ENCODE measurements at regions not wholly inside any gene's neighbourhood (a gene's known extent, or its start where the extent isn't known, plus 50 kb on each side); places are given as distances from the start of the nearest gene placed in this dataset.

DNA sequence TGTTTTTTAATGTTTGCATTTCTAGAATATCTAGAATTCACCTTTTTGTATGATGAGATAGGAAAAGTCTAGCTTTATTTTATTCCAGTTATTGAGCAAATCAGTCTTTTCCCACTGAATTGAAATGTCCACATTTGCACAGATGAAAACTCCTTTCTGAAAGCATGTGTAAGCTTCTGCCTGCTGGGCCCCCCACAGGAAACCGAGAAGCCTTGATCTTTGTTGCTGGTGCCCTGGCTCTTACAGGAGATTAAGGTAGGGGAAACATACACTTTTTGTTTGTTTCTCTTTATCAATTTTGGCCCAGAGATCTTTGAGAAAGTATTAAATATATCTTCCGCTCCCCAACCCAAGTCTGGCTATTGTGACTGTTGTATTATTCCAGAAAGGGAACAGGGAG lies 87.2 kb upstream of the GNAZ start:
- Mint-ChIP-seq H3K4me1 (ENCODE audit: low read depth) (no peaks in the 10 kb centered on the region), H3K36me3 (ENCODE audit: low read depth) (peaks cover 7% of the 10 kb centered on the region; the same call in 1 of the 2 replicates)

GRCh38 chr22:22983816-22984215 lies 86.5 kb upstream of the GNAZ start:
- Mint-ChIP-seq H3K9me3 (peaks cover 37% of the 10 kb centered on the region), H3K4me3 (no peak overlapping the region), H3K27me3 (ENCODE audit: insufficient read depth) (peaks cover 23% of the 10 kb centered on the region), H3K36me3 (ENCODE audit: low read depth) (peaks cover 7% of the 10 kb centered on the region; the same call in 1 of the 2 replicates), H3K4me1 (ENCODE audit: low read depth) (no peaks in the 10 kb centered on the region), H3K27ac (no peak overlapping the region)
- no peak for DNase-seq
- TF ChIP-seq, protein P1, sequence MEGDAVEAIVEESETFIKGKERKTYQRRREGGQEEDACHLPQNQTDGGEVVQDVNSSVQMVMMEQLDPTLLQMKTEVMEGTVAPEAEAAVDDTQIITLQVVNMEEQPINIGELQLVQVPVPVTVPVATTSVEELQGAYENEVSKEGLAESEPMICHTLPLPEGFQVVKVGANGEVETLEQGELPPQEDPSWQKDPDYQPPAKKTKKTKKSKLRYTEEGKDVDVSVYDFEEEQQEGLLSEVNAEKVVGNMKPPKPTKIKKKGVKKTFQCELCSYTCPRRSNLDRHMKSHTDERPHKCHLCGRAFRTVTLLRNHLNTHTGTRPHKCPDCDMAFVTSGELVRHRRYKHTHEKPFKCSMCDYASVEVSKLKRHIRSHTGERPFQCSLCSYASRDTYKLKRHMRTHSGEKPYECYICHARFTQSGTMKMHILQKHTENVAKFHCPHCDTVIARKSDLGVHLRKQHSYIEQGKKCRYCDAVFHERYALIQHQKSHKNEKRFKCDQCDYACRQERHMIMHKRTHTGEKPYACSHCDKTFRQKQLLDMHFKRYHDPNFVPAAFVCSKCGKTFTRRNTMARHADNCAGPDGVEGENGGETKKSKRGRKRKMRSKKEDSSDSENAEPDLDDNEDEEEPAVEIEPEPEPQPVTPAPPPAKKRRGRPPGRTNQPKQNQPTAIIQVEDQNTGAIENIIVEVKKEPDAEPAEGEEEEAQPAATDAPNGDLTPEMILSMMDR (IDR thresholded peaks at IDR 0.05): no peak

More for the DNA sequence above, 87.2 kb upstream of the GNAZ start:
- H3K27ac Mint-ChIP-seq: no peak overlapping the region
- TF ChIP-seq, protein P1 (IDR thresholded peaks at IDR 0.05): no peak
- no peak for DNase-seq
- peaks cover 38% of the 10 kb centered on the region for H3K9me3 Mint-ChIP-seq
- peaks cover 20% of the 10 kb centered on the region for H3K27me3 Mint-ChIP-seq (ENCODE audit: insufficient read depth)
- no peak overlapping the region for H3K4me3 Mint-ChIP-seq

- DNase-seq: no peak
- TF ChIP-seq, protein P1 (IDR thresholded peaks at IDR 0.05): no peak
- Mint-ChIP-seq H3K4me3 (no peak overlapping the region), H3K4me1 (ENCODE audit: low read depth) (no peaks in the 10 kb centered on the region), H3K36me3 (ENCODE audit: low read depth) (peaks cover 7% of the 10 kb centered on the region; the same call in 1 of the 2 replicates), H3K9me3 (peaks cover 29% of the 10 kb centered on the region), H3K27me3 (ENCODE audit: insufficient read depth) (peaks cover 24% of the 10 kb centered on the region), H3K27ac (no peak overlapping the region)
These were observed 85.4 kb upstream of the GNAZ start for GRCh38 chr22:22984967-22985366.

DNA sequence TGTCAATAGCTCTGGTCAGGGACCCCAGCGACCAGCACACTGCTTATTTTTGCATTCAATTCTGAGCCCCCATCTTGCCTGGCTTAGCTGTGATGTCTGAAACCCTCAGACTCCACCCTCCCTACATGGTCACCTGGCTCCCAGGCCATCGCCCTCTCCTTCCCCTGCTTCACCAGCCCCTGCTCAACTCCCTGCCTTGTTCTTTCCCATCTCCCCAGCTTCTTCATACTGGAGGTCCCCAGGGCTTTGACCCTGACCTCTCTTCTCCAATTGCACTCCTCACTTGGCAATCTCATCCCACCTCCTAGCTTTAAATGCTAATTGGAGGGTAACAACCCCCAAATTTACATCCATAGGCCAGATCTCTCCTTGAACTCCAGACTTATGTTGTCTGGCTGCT lies 84.3 kb upstream of the GNAZ start:
- H3K36me3 Mint-ChIP-seq (ENCODE audit: low read depth): no peaks in the 10 kb centered on the region
- H3K4me1 Mint-ChIP-seq (ENCODE audit: low read depth): peaks cover 7% of the 10 kb centered on the region; the same call in 1 of the 2 replicates
- H3K27ac Mint-ChIP-seq: no peak overlapping the region
- no peak for DNase-seq
- peaks cover 24% of the 10 kb centered on the region for H3K27me3 Mint-ChIP-seq (ENCODE audit: insufficient read depth)
- H3K4me3 Mint-ChIP-seq: no peak overlapping the region
- TF ChIP-seq, protein P1 (IDR thresholded peaks at IDR 0.05): no peak
- peaks cover 20% of the 10 kb centered on the region for H3K9me3 Mint-ChIP-seq

DNA sequence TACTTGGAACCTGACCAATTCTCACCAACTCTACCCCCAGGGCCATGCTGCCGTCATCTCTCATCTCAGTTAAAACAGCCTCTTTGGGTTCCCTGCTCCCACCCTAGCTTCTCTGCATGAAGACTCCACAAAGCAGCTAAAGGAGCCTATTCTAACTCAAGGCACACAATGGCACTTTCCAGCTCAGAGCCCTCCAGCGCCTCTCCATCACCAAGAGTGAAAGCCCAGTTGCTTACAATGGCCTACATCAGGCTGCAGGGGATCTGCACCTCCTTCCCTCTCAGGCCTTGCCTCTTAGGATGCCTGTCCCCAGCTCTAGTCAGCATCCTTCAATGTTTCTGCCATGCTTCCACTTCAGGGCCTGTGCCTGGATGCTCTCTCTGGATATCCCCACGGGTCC lies 83.7 kb upstream of the GNAZ start:
- H3K9me3 Mint-ChIP-seq: peaks cover 15% of the 10 kb centered on the region
- DNase-seq: no peak
- no peak overlapping the region for H3K4me3 Mint-ChIP-seq
- no peak overlapping the region for H3K27ac Mint-ChIP-seq
- peaks cover 24% of the 10 kb centered on the region for H3K27me3 Mint-ChIP-seq (ENCODE audit: insufficient read depth)
- TF ChIP-seq, protein P1 (IDR thresholded peaks at IDR 0.05): no peak
- no peaks in the 10 kb centered on the region for H3K36me3 Mint-ChIP-seq (ENCODE audit: low read depth)
- peaks cover 8% of the 10 kb centered on the region; the same call in 1 of the 2 replicates for H3K4me1 Mint-ChIP-seq (ENCODE audit: low read depth)

GRCh38 chr22:22988150-22988549 lies 82.2 kb upstream of the GNAZ start:
- H3K4me1 Mint-ChIP-seq (ENCODE audit: low read depth): peaks cover 8% of the 10 kb centered on the region; the same call in 1 of the 2 replicates
- H3K9me3 Mint-ChIP-seq: peaks cover 5% of the 10 kb centered on the region; the same call in 1 of the 2 replicates
- DNase-seq: no peak
- H3K27me3 Mint-ChIP-seq (ENCODE audit: insufficient read depth): peaks cover 22% of the 10 kb centered on the region
- H3K27ac Mint-ChIP-seq: no peak overlapping the region
- TF ChIP-seq, protein P1 (IDR thresholded peaks at IDR 0.05): no peak
- no peaks in the 10 kb centered on the region for H3K36me3 Mint-ChIP-seq (ENCODE audit: low read depth)
- no peak overlapping the region for H3K4me3 Mint-ChIP-seq
